Uterus (tissue), 2 donors: ENCODE measurements at regions not wholly inside any gene's neighbourhood (a gene's known extent, or its start where the extent isn't known, plus 50 kb on each side); places are given as distances from the start of the nearest gene placed in this dataset.

Source experiments
- POLR2A ChIP-seq, 2 donors: fragments of 450-650 bp; IDR thresholded peaks; one replicate each; pipeline ENCODE4 v1.6.1; 2016; ENCODE audit warnings: antibody characterized with exemption in 2 of 2, mild to moderate bottlenecking in 1 of 2, moderate library complexity in 1 of 2
- TF ChIP-seq, protein P1 (sequence below), 4 experiments: fragments of 200-600 bp in 2 of 4; fragments of 450-650 bp in 2 of 4; sonication (generic) in 2 of 4; IDR thresholded peaks; one replicate each; pipeline ENCODE4 v1.5.1; 2016 to 2019; ENCODE audit warnings: antibody characterized with exemption in 4 of 4, mild to moderate bottlenecking in 2 of 4, moderate library complexity in 1 of 4

DNA sequence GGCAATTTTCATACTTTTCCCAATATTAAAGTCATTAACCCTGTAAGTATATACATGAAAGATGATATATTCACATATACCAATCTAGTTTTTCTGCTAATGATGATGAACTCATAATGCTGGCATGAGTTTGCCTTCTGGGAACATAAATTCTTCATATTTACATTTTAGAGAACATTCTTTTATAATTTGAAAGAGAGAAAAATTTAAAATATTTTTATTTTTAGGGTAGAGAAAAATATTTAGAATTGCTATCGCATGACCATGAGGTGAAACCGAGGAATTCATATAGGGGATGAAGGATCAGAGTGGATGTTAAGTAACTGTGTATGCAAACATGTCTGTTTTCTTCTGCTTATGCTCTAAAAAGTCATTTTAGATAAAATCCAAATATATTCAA, 825.3 kb upstream of the FLRT2 start:
- TF ChIP-seq, protein P1, sequence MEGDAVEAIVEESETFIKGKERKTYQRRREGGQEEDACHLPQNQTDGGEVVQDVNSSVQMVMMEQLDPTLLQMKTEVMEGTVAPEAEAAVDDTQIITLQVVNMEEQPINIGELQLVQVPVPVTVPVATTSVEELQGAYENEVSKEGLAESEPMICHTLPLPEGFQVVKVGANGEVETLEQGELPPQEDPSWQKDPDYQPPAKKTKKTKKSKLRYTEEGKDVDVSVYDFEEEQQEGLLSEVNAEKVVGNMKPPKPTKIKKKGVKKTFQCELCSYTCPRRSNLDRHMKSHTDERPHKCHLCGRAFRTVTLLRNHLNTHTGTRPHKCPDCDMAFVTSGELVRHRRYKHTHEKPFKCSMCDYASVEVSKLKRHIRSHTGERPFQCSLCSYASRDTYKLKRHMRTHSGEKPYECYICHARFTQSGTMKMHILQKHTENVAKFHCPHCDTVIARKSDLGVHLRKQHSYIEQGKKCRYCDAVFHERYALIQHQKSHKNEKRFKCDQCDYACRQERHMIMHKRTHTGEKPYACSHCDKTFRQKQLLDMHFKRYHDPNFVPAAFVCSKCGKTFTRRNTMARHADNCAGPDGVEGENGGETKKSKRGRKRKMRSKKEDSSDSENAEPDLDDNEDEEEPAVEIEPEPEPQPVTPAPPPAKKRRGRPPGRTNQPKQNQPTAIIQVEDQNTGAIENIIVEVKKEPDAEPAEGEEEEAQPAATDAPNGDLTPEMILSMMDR (IDR thresholded peaks at IDR 0.05), result no peak
- TF ChIP-seq POLR2A (IDR thresholded peaks at IDR 0.05), result no peak
